Iris pigment epithelial cell (primary cell): ENCODE measurements at regions not wholly inside any gene's neighbourhood (a gene's known extent, or its start where the extent isn't known, plus 50 kb on each side); places are given as distances from the start of the nearest gene placed in this dataset.
"Not testable (repeated sequence)": the region's sequence is repeated elsewhere in the genome, so short reads cannot be mapped to it uniquely, and the experiment has no call there.

Source experiments
- DNase-seq: peaks from one replicate; pipeline ENCODE4 v3.0.0-alpha.2; 2011; ENCODE audit warnings: low read depth

GRCh38 chr7:9505516-9505915 is 1072.1 kb downstream of the NXPH1 start:
- DNase-seq: no peak

GRCh38 chr7:9507290-9507689 is 1073.9 kb downstream of the NXPH1 start:
- DNase-seq: peak; percentile 2

- no peak for DNase-seq
Measured at GRCh38 chr7:9516662-9517061, 1083.3 kb downstream of the NXPH1 start.

- no peak for DNase-seq
Measured at GRCh38 chr7:9523579-9523978, 1090.2 kb downstream of the NXPH1 start.

GRCh38 chr7:9552431-9552830 is 1119.0 kb downstream of the NXPH1 start:
- DNase-seq: not testable (repeated sequence)

GRCh38 chr7:9557853-9558252 is 1124.4 kb downstream of the NXPH1 start:
- DNase-seq: no peak

GRCh38 chr7:9575716-9576115 is 1142.3 kb downstream of the NXPH1 start:
- DNase-seq: no peak

GRCh38 chr7:9582824-9583223 is 1149.4 kb downstream of the NXPH1 start:
- no peak for DNase-seq

GRCh38 chr7:9598411-9598810 is 1165.0 kb downstream of the NXPH1 start:
- no peak for DNase-seq

GRCh38 chr7:9600974-9601373 is 1167.6 kb downstream of the NXPH1 start:
- DNase-seq: no peak

- no peak for DNase-seq
Measured at GRCh38 chr7:9603291-9603690, 1169.9 kb downstream of the NXPH1 start.

GRCh38 chr7:9608560-9608959 is 1175.2 kb downstream of the NXPH1 start:
- DNase-seq: no peak

- not testable (repeated sequence) for DNase-seq
Measured at GRCh38 chr7:9620899-9621298, 1187.5 kb downstream of the NXPH1 start.

- not testable (repeated sequence) for DNase-seq
Measured at GRCh38 chr7:9621306-9621902, 1188.0 kb downstream of the NXPH1 start.

GRCh38 chr7:9621927-9622326 is 1188.5 kb downstream of the NXPH1 start:
- no peak for DNase-seq

GRCh38 chr7:9625953-9626352 is 1192.5 kb downstream of the NXPH1 start:
- no peak for DNase-seq

- DNase-seq: peak; percentile 2
Measured at GRCh38 chr7:9645756-9646155, 1212.3 kb downstream of the NXPH1 start.

- DNase-seq: no peak
Measured at GRCh38 chr7:9657257-9657656, 1223.8 kb downstream of the NXPH1 start.

- DNase-seq: no peak
Measured at GRCh38 chr7:9671979-9672917, 1238.8 kb downstream of the NXPH1 start.

- DNase-seq: no peak
Measured at GRCh38 chr7:9680713-9681112, 1247.3 kb downstream of the NXPH1 start.

GRCh38 chr7:9681284-9681683 is 1247.9 kb downstream of the NXPH1 start:
- no peak for DNase-seq

- DNase-seq: no peak
Measured at GRCh38 chr7:9691286-9691685, 1257.9 kb downstream of the NXPH1 start.

GRCh38 chr7:9698375-9698774 is 1265.0 kb downstream of the NXPH1 start:
- DNase-seq: no peak
